CD14-positive monocyte (primary cell): ENCODE measurements at regions not wholly inside any gene's neighbourhood (a gene's known extent, or its start where the extent isn't known, plus 50 kb on each side); places are given as distances from the start of the nearest gene placed in this dataset.
"Not testable (repeated sequence)": the region's sequence is repeated elsewhere in the genome, so short reads cannot be mapped to it uniquely, and the experiment has no call there.

Experiments used
- DNase-seq, 3 donors: peaks; one replicate each; pipeline ENCODE4 v3.0.0-alpha.2; 2011 to 2022
- H2AFZ ChIP-seq: 2 replicates; pipeline ENCODE4 v1.6.0; 2012; ENCODE audit warnings: mild to moderate bottlenecking, low read depth, low read length, inconsistent platforms; ENCODE audit not compliant: insufficient read depth, poor library complexity, severe bottlenecking
- H3K27ac ChIP-seq, 2 donors: 1 replicate in 1 of 2; 2 replicates in 1 of 2; pipeline ENCODE4 v1.5.1; 2012 to 2013; ENCODE audit warnings: low read length in 2 of 2, control low read depth in 1 of 2, inconsistent platforms in 1 of 2, low read depth in 1 of 2, mild to moderate bottlenecking in 1 of 2
- H3K27me3 ChIP-seq, 2 donors: one replicate each; pipeline versions ENCODE4 v1.6.0 to v1.6.1; 2011 to 2013; ENCODE audit warnings: low read length in 2 of 2; ENCODE audit not compliant: control insufficient read depth in 2 of 2, insufficient read depth in 2 of 2
- H3K36me3 ChIP-seq, 2 donors: replicated peaks in 1 of 2; 1 replicate in 1 of 2; 2 replicates in 1 of 2; pipeline versions ENCODE4 v1.5.1 to v1.6.1; 2012 to 2013; ENCODE audit warnings: low read length in 2 of 2, control low read depth in 1 of 2, inconsistent platforms in 1 of 2, mild to moderate bottlenecking in 1 of 2; ENCODE audit not compliant: insufficient read depth in 2 of 2, control insufficient read depth in 1 of 2
- H3K4me1 ChIP-seq, 2 donors: 1 replicate in 1 of 2; 2 replicates in 1 of 2; pipeline versions ENCODE4 v1.5.1 to v1.6.1; 2012 to 2013; ENCODE audit warnings: low read length in 2 of 2, control low read depth in 1 of 2, inconsistent platforms in 1 of 2, mild to moderate bottlenecking in 1 of 2, moderate library complexity in 1 of 2; ENCODE audit not compliant: insufficient read depth in 2 of 2, control insufficient read depth in 1 of 2
- H3K4me2 ChIP-seq: replicated peaks from 2 replicates; pipeline ENCODE3; 2012; ENCODE audit warnings: low read length, moderate library complexity, mild to moderate bottlenecking; ENCODE audit not compliant: poor library complexity, severe bottlenecking; ENCODE audit errors: extremely low read depth
- H3K4me3 ChIP-seq, 3 experiments: fragments of 200-600 bp in 1 of 3; sonication (generic) in 1 of 3; replicated peaks in 1 of 3; 1 replicate in 2 of 3; 2 replicates in 1 of 3; pipeline ENCODE4 v1.5.1; 2011 to 2013; ENCODE audit warnings: low read length in 3 of 3, mild to moderate bottlenecking in 3 of 3, control low read depth in 2 of 3, low read depth in 2 of 3, inconsistent platforms in 1 of 3, moderate library complexity in 1 of 3
- H3K79me2 ChIP-seq: 2 replicates; pipeline ENCODE4 v1.6.0; 2012; ENCODE audit warnings: mild to moderate bottlenecking, control low read depth, inconsistent platforms, low read length, moderate library complexity; ENCODE audit not compliant: insufficient read depth
- H3K9ac ChIP-seq: 2 replicates; pipeline ENCODE4 v1.6.0; 2017; ENCODE audit warnings: low read length, mild to moderate bottlenecking; ENCODE audit not compliant: insufficient read depth, poor library complexity, severe bottlenecking
- H3K9me3 ChIP-seq, 2 donors: replicated peaks in 1 of 2; 1 replicate in 1 of 2; 2 replicates in 1 of 2; pipeline versions ENCODE4 v1.5.1 to v1.6.1; 2012 to 2013; ENCODE audit warnings: low read length in 2 of 2, control low read depth in 1 of 2; ENCODE audit not compliant: control insufficient read depth in 1 of 2, insufficient read depth in 1 of 2
- H4K20me1 ChIP-seq: 2 replicates; pipeline ENCODE4 v1.6.0; 2012; ENCODE audit warnings: mild to moderate bottlenecking, low read length, control low read depth, moderate library complexity; ENCODE audit not compliant: insufficient read depth
- H3K27ac Mint-ChIP-seq, 7 donors: one replicate each; pipeline ENCODE4 v1.8.0; 2020; ENCODE audit warnings: mild to moderate bottlenecking in 7 of 7, mixed read lengths in 7 of 7, moderate library complexity in 6 of 7, inconsistent platforms in 2 of 7
- H3K27me3 Mint-ChIP-seq, 3 donors: one replicate each; pipeline ENCODE4 v1.8.0; 2021 to 2022; ENCODE audit warnings: low read depth in 3 of 3, mild to moderate bottlenecking in 3 of 3, mixed read lengths in 3 of 3, moderate library complexity in 3 of 3, inconsistent platforms in 1 of 3
- H3K36me3 Mint-ChIP-seq, 2 donors: one replicate each; pipeline ENCODE4 v1.8.0; 2020; ENCODE audit warnings: mixed read lengths in 2 of 2, inconsistent platforms in 1 of 2, mild to moderate bottlenecking in 1 of 2
- H3K4me1 Mint-ChIP-seq: one replicate; pipeline ENCODE4 v1.8.0; 2020; ENCODE audit warnings: mild to moderate bottlenecking, mixed read lengths
- H3K4me3 Mint-ChIP-seq, 2 donors: one replicate each; pipeline ENCODE4 v1.8.0; 2020; ENCODE audit warnings: mild to moderate bottlenecking in 2 of 2, mixed read lengths in 2 of 2, moderate library complexity in 1 of 2
- H3K9me3 Mint-ChIP-seq, 7 donors: one replicate each; pipeline ENCODE4 v1.8.0; 2020 to 2022; ENCODE audit warnings: mixed read lengths in 7 of 7, mild to moderate bottlenecking in 6 of 7, moderate library complexity in 6 of 7, inconsistent platforms in 2 of 7
- WGBS: methylation state at CpG from one replicate; pipeline ENCODE4 v1.1.5; 2013; ENCODE audit warnings: missing lambda C conversion rate; ENCODE audit not compliant: insufficient coverage; 5-methylcytosine and 5-hydroxymethylcytosine counted together
- intact Hi-C, 2 donors: fragments of 100-400 bp; cut with micrococcal nuclease; formaldehyde crosslinking; loops; one replicate each; pipeline versions ENCODE4 v1.15.0 to v1.15.1; 2023
- TF ChIP-seq, protein P1 (sequence below): fragments of 200-600 bp; IDR thresholded peaks from one replicate; pipeline ENCODE4 v1.8.0; 2022; ENCODE audit warnings: antibody characterized with exemption, mild to moderate bottlenecking

GRCh38 chr4:147110473-147111367 lies 165.1 kb upstream of the TTC29 start:
- no peaks in the 10 kb centered on the region for H3K36me3 Mint-ChIP-seq
- no peak overlapping the region for H2AFZ ChIP-seq
- no peak for DNase-seq
- no peaks in the 10 kb centered on the region for H3K27me3 ChIP-seq
- peaks cover 0 to 2% (median 2%) of the 10 kb centered on the region in 3 donors for H3K27me3 Mint-ChIP-seq
- no peaks in the 10 kb centered on the region for H3K79me2 ChIP-seq
- no peak overlapping the region for H3K9ac ChIP-seq
- no peak overlapping the region for H3K27ac ChIP-seq
- intact Hi-C loops: no loop called here
- no peaks in the 10 kb centered on the region for H3K36me3 ChIP-seq
- no peaks in the 10 kb centered on the region for H3K4me1 Mint-ChIP-seq
- H3K9me3 Mint-ChIP-seq: peaks cover 6 to 26% (median 7%) of the 10 kb centered on the region in 7 donors
- TF ChIP-seq, protein P1, sequence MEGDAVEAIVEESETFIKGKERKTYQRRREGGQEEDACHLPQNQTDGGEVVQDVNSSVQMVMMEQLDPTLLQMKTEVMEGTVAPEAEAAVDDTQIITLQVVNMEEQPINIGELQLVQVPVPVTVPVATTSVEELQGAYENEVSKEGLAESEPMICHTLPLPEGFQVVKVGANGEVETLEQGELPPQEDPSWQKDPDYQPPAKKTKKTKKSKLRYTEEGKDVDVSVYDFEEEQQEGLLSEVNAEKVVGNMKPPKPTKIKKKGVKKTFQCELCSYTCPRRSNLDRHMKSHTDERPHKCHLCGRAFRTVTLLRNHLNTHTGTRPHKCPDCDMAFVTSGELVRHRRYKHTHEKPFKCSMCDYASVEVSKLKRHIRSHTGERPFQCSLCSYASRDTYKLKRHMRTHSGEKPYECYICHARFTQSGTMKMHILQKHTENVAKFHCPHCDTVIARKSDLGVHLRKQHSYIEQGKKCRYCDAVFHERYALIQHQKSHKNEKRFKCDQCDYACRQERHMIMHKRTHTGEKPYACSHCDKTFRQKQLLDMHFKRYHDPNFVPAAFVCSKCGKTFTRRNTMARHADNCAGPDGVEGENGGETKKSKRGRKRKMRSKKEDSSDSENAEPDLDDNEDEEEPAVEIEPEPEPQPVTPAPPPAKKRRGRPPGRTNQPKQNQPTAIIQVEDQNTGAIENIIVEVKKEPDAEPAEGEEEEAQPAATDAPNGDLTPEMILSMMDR: no peak
- H3K27ac Mint-ChIP-seq: no peak overlapping the region
- H3K4me3 Mint-ChIP-seq: no peak overlapping the region
- no CpG with 5 or more reads among the region's 7 CpGs for WGBS
- H3K4me1 ChIP-seq: no peaks in the 10 kb centered on the region
- H4K20me1 ChIP-seq: no peaks in the 10 kb centered on the region
- H3K4me3 ChIP-seq: no peak overlapping the region
- H3K4me2 ChIP-seq: no peak overlapping the region
- no peaks in the 10 kb centered on the region for H3K9me3 ChIP-seq

DNA sequence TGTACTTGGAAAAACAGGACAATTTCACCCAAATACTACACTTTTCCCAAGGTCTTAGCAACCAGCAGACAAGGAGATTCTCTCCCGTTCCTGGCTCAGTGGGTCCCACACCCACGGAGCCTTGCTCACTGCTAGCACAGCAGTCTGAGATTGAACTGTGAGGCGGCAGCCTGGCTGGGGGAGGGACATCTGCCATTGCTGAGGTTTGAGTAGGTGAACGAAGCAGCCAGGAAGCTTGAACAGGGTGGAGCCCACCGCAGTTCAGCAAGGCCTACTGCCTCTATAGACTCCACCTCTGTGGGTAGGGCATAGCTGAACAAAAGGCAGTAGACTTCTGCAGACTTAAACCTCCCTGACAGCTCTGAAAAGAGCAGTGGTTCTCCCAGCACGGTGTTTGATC lies 166.5 kb upstream of the TTC29 start:
- H3K27me3 Mint-ChIP-seq, H3K36me3 Mint-ChIP-seq, H3K27ac ChIP-seq, H2AFZ ChIP-seq, H3K27ac Mint-ChIP-seq, H3K27me3 ChIP-seq, H3K9me3 ChIP-seq, H3K4me2 ChIP-seq, H3K4me1 Mint-ChIP-seq, DNase-seq, H4K20me1 ChIP-seq, H3K79me2 ChIP-seq, H3K4me1 ChIP-seq, H3K36me3 ChIP-seq, H3K9ac ChIP-seq, H3K4me3 ChIP-seq, intact Hi-C loops, H3K4me3 Mint-ChIP-seq: not testable (repeated sequence)
- 70% methylated on average over 6 of the region's 6 CpGs for WGBS
- peaks cover 6 to 30% (median 10%) of the 10 kb centered on the region in 7 donors for H3K9me3 Mint-ChIP-seq
